Bronchial epithelial cell (primary cell): ENCODE measurements at regions not wholly inside any gene's neighbourhood (a gene's known extent, or its start where the extent isn't known, plus 50 kb on each side); places are given as distances from the start of the nearest gene placed in this dataset.

Source experiments
- DNase-seq: peaks from one replicate; pipeline ENCODE4 v3.0.0-alpha.2; 2010; ENCODE audit warnings: low read depth
- FAIRE-seq: peaks from 2 replicates; lab custom pipeline; 2011; peaks lifted over from hg19 to GRCh38; lab: Jason Lieb, UNC
- H3K27me3 ChIP-seq: 2 replicates; pipeline ENCODE4 v1.5.1; 2011; ENCODE audit warnings: low read length; ENCODE audit not compliant: control insufficient read depth, insufficient read depth
- H3K36me3 ChIP-seq: 2 replicates; pipeline ENCODE4 v1.5.1; 2011; ENCODE audit warnings: low read length; ENCODE audit not compliant: control insufficient read depth, insufficient read depth
- H3K4me3 ChIP-seq: 2 replicates; pipeline ENCODE4 v1.5.1; 2011; ENCODE audit warnings: mild to moderate bottlenecking, low read depth, low read length, control low read depth
- CTCF ChIP-seq: IDR thresholded peaks from 2 replicates; pipeline ENCODE4 v1.5.1; 2011; ENCODE audit warnings: mild to moderate bottlenecking, moderate library complexity, low read length, control low read depth, inconsistent platforms; ENCODE audit not compliant: insufficient read depth, severe bottlenecking

GRCh38 chr16:9260666-9261065 lies 169.2 kb downstream of the HAPSTR1 start:
- TF ChIP-seq CTCF: no peak
- Histone ChIP-seq H3K27me3 (no peaks in the 10 kb centered on the region), H3K4me3 (no peak overlapping the region), H3K36me3 (no peaks in the 10 kb centered on the region)
- FAIRE-seq (no peak), DNase-seq (no peak)

- no peaks in the 10 kb centered on the region for H3K27me3 ChIP-seq
- no peak for TF ChIP-seq CTCF
- no peak overlapping the region for H3K4me3 ChIP-seq
- H3K36me3 ChIP-seq: no peaks in the 10 kb centered on the region
- no peak for DNase-seq
- FAIRE-seq: no peak
Observed at GRCh38 chr16:9261376-9261775, 169.9 kb downstream of the HAPSTR1 start.

GRCh38 chr16:9262941-9263715 lies 171.7 kb downstream of the HAPSTR1 start:
- DNase-seq (no peak), FAIRE-seq (no peak)
- H3K4me3 ChIP-seq: no peak overlapping the region
- H3K27me3 ChIP-seq: no peaks in the 10 kb centered on the region
- H3K36me3 ChIP-seq: no peaks in the 10 kb centered on the region
- no peak for TF ChIP-seq CTCF

GRCh38 chr16:9264067-9264466 lies 172.6 kb downstream of the HAPSTR1 start:
- H3K36me3 ChIP-seq: no peaks in the 10 kb centered on the region
- DNase-seq (no peak), FAIRE-seq (no peak)
- TF ChIP-seq CTCF: no peak
- no peak overlapping the region for H3K4me3 ChIP-seq
- no peaks in the 10 kb centered on the region for H3K27me3 ChIP-seq

GRCh38 chr16:9268446-9268845 lies 177.0 kb downstream of the HAPSTR1 start:
- no peak for FAIRE-seq
- no peak for DNase-seq
- TF ChIP-seq CTCF: no peak
- no peak overlapping the region for H3K4me3 ChIP-seq
- no peaks in the 10 kb centered on the region for H3K36me3 ChIP-seq
- H3K27me3 ChIP-seq: no peaks in the 10 kb centered on the region

- Histone ChIP-seq H3K4me3 (no peak overlapping the region), H3K27me3 (no peaks in the 10 kb centered on the region), H3K36me3 (no peaks in the 10 kb centered on the region)
- no peak for TF ChIP-seq CTCF
- FAIRE-seq: no peak
- DNase-seq: no peak
Observed at GRCh38 chr16:9270424-9270823, 179.0 kb downstream of the HAPSTR1 start.
